IgD-negative memory B cell (primary cell): ENCODE measurements at regions not wholly inside any gene's neighbourhood (a gene's known extent, or its start where the extent isn't known, plus 50 kb on each side); places are given as distances from the start of the nearest gene placed in this dataset.
"Not testable (repeated sequence)": the region's sequence is repeated elsewhere in the genome, so short reads cannot be mapped to it uniquely, and the experiment has no call there.

Source experiments
- H3K27ac Mint-ChIP-seq, 3 donors: one replicate each; pipeline ENCODE4 v1.8.0; 2020 to 2022; ENCODE audit warnings: mild to moderate bottlenecking in 3 of 3, mixed read lengths in 3 of 3, moderate library complexity in 1 of 3
- H3K27me3 Mint-ChIP-seq: one replicate; pipeline ENCODE4 v1.8.0; 2021; ENCODE audit warnings: mixed read lengths
- H3K36me3 Mint-ChIP-seq: one replicate; pipeline ENCODE4 v1.8.0; 2020; ENCODE audit warnings: mild to moderate bottlenecking, mixed read lengths
- H3K4me1 Mint-ChIP-seq, 3 donors: one replicate each; pipeline ENCODE4 v1.8.0; 2020 to 2022; ENCODE audit warnings: mixed read lengths in 3 of 3, mild to moderate bottlenecking in 1 of 3
- H3K4me3 Mint-ChIP-seq, 4 donors: one replicate each; pipeline ENCODE4 v1.8.0; 2020 to 2022; ENCODE audit warnings: mild to moderate bottlenecking in 4 of 4, mixed read lengths in 4 of 4, moderate library complexity in 3 of 4
- H3K9me3 Mint-ChIP-seq, 3 donors: one replicate each; pipeline ENCODE4 v1.8.0; 2020 to 2021; ENCODE audit warnings: mixed read lengths in 3 of 3, mild to moderate bottlenecking in 1 of 3

- not testable (repeated sequence) for H3K27ac Mint-ChIP-seq, H3K4me3 Mint-ChIP-seq, H3K36me3 Mint-ChIP-seq, H3K4me1 Mint-ChIP-seq, H3K27me3 Mint-ChIP-seq
- peaks cover 2 to 30% (median 16%) of the 10 kb centered on the region in 3 donors for H3K9me3 Mint-ChIP-seq
These were observed 1504.0 kb downstream of the UQCRFS1 start for GRCh38 chr19:27708986-27709385.

- not testable (repeated sequence) for H3K27ac Mint-ChIP-seq, H3K27me3 Mint-ChIP-seq, H3K4me1 Mint-ChIP-seq, H3K4me3 Mint-ChIP-seq, H3K36me3 Mint-ChIP-seq
- H3K9me3 Mint-ChIP-seq = peaks cover 2 to 21% (median 15%) of the 10 kb centered on the region in 3 donors
These were observed 1505.9 kb downstream of the UQCRFS1 start for GRCh38 chr19:27707026-27707425.

GRCh38 chr19:27705896-27706295, 1507.1 kb downstream of the UQCRFS1 start:
- H3K4me3 Mint-ChIP-seq = no peak overlapping the region
- no peaks in the 10 kb centered on the region for H3K4me1 Mint-ChIP-seq
- H3K27ac Mint-ChIP-seq = no peak overlapping the region
- H3K27me3 Mint-ChIP-seq = no peaks in the 10 kb centered on the region
- no peaks in the 10 kb centered on the region for H3K36me3 Mint-ChIP-seq
- peaks cover 2 to 13% (median 11%) of the 10 kb centered on the region in 3 donors for H3K9me3 Mint-ChIP-seq

GRCh38 chr19:27694361-27695055, 1518.4 kb downstream of the UQCRFS1 start:
- Mint-ChIP-seq H3K36me3 (no peaks in the 10 kb centered on the region), H3K4me3 (no peak overlapping the region), H3K4me1 (no peaks in the 10 kb centered on the region), H3K27me3 (no peaks in the 10 kb centered on the region), H3K9me3 (peaks cover 2 to 10% (median 8%) of the 10 kb centered on the region in 3 donors), H3K27ac (no peak overlapping the region)

- Mint-ChIP-seq H3K4me3 (no peak overlapping the region), H3K9me3 (peaks cover 2 to 5% (median 2%) of the 10 kb centered on the region in 3 donors), H3K4me1 (no peaks in the 10 kb centered on the region), H3K27me3 (no peaks in the 10 kb centered on the region), H3K36me3 (no peaks in the 10 kb centered on the region), H3K27ac (no peak overlapping the region)
These were observed 1521.0 kb downstream of the UQCRFS1 start for GRCh38 chr19:27691991-27692390.

- Mint-ChIP-seq H3K36me3 (no peaks in the 10 kb centered on the region), H3K4me1 (no peaks in the 10 kb centered on the region), H3K27ac (peak overlapping the region in 1 of 3 donors; percentile 10), H3K4me3 (no peak overlapping the region), H3K9me3 (peaks cover 2 to 7% (median 2%) of the 10 kb centered on the region in 3 donors), H3K27me3 (no peaks in the 10 kb centered on the region)
These were observed 1523.2 kb downstream of the UQCRFS1 start for GRCh38 chr19:27689734-27690241.

- Mint-ChIP-seq H3K36me3 (no peaks in the 10 kb centered on the region), H3K4me1 (no peaks in the 10 kb centered on the region), H3K27ac (no peak overlapping the region), H3K27me3 (no peaks in the 10 kb centered on the region), H3K4me3 (no peak overlapping the region), H3K9me3 (peaks cover 1 to 12% (median 4%) of the 10 kb centered on the region in 3 donors)
These were observed 1528.7 kb downstream of the UQCRFS1 start for GRCh38 chr19:27684293-27684692.

- Mint-ChIP-seq H3K27me3 (no peaks in the 10 kb centered on the region), H3K27ac (no peak overlapping the region), H3K4me3 (no peak overlapping the region), H3K36me3 (no peaks in the 10 kb centered on the region), H3K4me1 (no peaks in the 10 kb centered on the region), H3K9me3 (peaks cover 1 to 16% (median 4%) of the 10 kb centered on the region in 3 donors)
These were observed 1531.0 kb downstream of the UQCRFS1 start for GRCh38 chr19:27681972-27682371.

GRCh38 chr19:27679905-27680304, 1533.0 kb downstream of the UQCRFS1 start:
- peak overlapping the region in 1 of 3 donors; percentile 84 for H3K27ac Mint-ChIP-seq
- H3K27me3 Mint-ChIP-seq = no peaks in the 10 kb centered on the region
- H3K4me3 Mint-ChIP-seq = no peak overlapping the region
- H3K4me1 Mint-ChIP-seq = no peaks in the 10 kb centered on the region
- no peaks in the 10 kb centered on the region for H3K36me3 Mint-ChIP-seq
- peaks cover 1 to 22% (median 6%) of the 10 kb centered on the region in 3 donors for H3K9me3 Mint-ChIP-seq

GRCh38 chr19:27679399-27679798, 1533.6 kb downstream of the UQCRFS1 start:
- Mint-ChIP-seq H3K27me3 (no peaks in the 10 kb centered on the region), H3K9me3 (peaks cover 1 to 17% (median 6%) of the 10 kb centered on the region in 3 donors), H3K4me3 (no peak overlapping the region), H3K27ac (peak overlapping the region in 1 of 3 donors; percentile 84), H3K4me1 (no peaks in the 10 kb centered on the region), H3K36me3 (no peaks in the 10 kb centered on the region)

- no peaks in the 10 kb centered on the region for H3K36me3 Mint-ChIP-seq
- peaks cover 1 to 19% (median 9%) of the 10 kb centered on the region in 3 donors for H3K9me3 Mint-ChIP-seq
- no peak overlapping the region for H3K27ac Mint-ChIP-seq
- H3K4me1 Mint-ChIP-seq = no peaks in the 10 kb centered on the region
- H3K27me3 Mint-ChIP-seq = no peaks in the 10 kb centered on the region
- no peak overlapping the region for H3K4me3 Mint-ChIP-seq
These were observed 1536.1 kb downstream of the UQCRFS1 start for GRCh38 chr19:27676877-27677276.

- Mint-ChIP-seq H3K36me3 (no peaks in the 10 kb centered on the region), H3K27ac (no peak overlapping the region), H3K4me3 (no peak overlapping the region), H3K27me3 (no peaks in the 10 kb centered on the region), H3K9me3 (peaks cover 3 to 19% (median 9%) of the 10 kb centered on the region in 3 donors), H3K4me1 (no peaks in the 10 kb centered on the region)
These were observed 1536.6 kb downstream of the UQCRFS1 start for GRCh38 chr19:27676334-27676733.

- no peak overlapping the region for H3K27ac Mint-ChIP-seq
- H3K36me3 Mint-ChIP-seq = no peaks in the 10 kb centered on the region
- peaks cover 3 to 19% (median 9%) of the 10 kb centered on the region in 3 donors for H3K9me3 Mint-ChIP-seq
- no peaks in the 10 kb centered on the region for H3K4me1 Mint-ChIP-seq
- H3K4me3 Mint-ChIP-seq = no peak overlapping the region
- H3K27me3 Mint-ChIP-seq = no peaks in the 10 kb centered on the region
These were observed 1537.2 kb downstream of the UQCRFS1 start for GRCh38 chr19:27675771-27676170.

GRCh38 chr19:27674701-27675100, 1538.2 kb downstream of the UQCRFS1 start:
- no peaks in the 10 kb centered on the region for H3K36me3 Mint-ChIP-seq
- no peak overlapping the region for H3K4me3 Mint-ChIP-seq
- peaks cover 3 to 15% (median 5%) of the 10 kb centered on the region in 3 donors for H3K9me3 Mint-ChIP-seq
- no peaks in the 10 kb centered on the region for H3K27me3 Mint-ChIP-seq
- H3K4me1 Mint-ChIP-seq = no peaks in the 10 kb centered on the region
- no peak overlapping the region for H3K27ac Mint-ChIP-seq

GRCh38 chr19:27673986-27674385, 1539.0 kb downstream of the UQCRFS1 start:
- no peak overlapping the region for H3K4me3 Mint-ChIP-seq
- H3K4me1 Mint-ChIP-seq = no peaks in the 10 kb centered on the region
- H3K27me3 Mint-ChIP-seq = no peaks in the 10 kb centered on the region
- H3K27ac Mint-ChIP-seq = no peak overlapping the region
- H3K9me3 Mint-ChIP-seq = peaks cover 3 to 15% (median 5%) of the 10 kb centered on the region in 3 donors
- H3K36me3 Mint-ChIP-seq = no peaks in the 10 kb centered on the region
